ENCODE measurements at regions not wholly inside any gene's neighbourhood (a gene's known extent, or its start where the extent isn't known, plus 50 kb on each side); places are given as distances from the start of the nearest gene placed in this dataset.

DNA sequence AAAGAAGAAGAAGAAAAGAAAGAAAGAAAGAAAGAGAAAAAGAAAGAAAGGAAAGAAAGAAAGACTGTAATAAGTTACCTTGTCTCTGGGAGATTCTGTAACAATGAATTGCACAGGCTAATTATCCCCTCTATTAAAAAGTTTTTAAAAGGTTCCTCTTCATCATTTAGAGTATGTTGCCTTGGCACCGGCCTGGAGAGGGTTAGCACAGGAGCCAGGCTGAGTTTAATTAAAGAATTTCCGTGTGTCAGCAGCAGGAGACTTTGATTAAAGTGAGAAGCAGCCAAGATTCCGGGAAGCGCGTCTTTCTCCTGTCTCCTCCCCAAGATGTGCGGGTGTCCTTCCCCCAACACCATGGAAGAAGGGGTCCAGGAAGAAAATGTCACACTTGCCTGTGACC is 92.8 kb upstream of the ETV6 start:
- no peak for DNase-seq (ENCODE audit: low read depth, low spot score)
- in situ Hi-C loops (cut with HindIII; ENCODE audit: low pct_unique_long_range_greater_than_20kb, low sequenced_read_pairs) = no loop called here

DNA sequence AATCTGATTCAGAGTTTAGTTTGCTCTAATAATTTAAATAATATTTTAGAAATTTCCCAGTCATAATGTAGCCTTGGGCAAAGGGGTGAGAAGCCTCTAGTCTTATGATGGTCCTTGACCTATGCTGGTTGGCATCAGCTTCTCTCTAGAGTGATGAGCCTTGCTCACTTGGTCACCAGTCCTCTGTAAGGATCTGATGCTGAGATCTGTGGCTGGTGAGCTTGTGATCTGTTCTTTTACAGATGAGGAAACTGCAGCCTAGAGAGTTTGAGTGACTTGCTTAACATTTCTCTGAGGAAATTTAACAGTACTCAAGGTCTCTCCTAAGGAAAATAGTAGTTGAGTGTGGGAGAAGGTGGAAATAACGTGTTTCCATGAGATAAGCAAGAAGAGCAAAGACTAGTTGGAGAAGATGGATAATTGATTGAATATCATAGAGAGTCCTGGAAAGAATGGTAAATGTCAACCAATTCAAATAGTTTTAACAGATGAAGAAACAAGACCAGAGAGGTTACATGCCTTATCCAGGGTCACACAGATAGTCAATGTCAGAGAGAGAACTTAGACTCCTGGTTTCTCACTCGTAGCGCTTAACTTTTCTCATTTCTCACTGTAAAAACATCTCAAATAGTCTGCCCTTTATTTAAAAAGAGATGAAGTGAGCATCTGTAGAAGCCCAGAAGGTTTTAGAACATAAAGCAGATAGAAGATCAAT is 89.7 kb upstream of the ETV6 start:
- DNase-seq (ENCODE audit: low read depth, low spot score) = no peak
- in situ Hi-C loops (cut with HindIII; ENCODE audit: low pct_unique_long_range_greater_than_20kb, low sequenced_read_pairs) = no loop called here

DNA sequence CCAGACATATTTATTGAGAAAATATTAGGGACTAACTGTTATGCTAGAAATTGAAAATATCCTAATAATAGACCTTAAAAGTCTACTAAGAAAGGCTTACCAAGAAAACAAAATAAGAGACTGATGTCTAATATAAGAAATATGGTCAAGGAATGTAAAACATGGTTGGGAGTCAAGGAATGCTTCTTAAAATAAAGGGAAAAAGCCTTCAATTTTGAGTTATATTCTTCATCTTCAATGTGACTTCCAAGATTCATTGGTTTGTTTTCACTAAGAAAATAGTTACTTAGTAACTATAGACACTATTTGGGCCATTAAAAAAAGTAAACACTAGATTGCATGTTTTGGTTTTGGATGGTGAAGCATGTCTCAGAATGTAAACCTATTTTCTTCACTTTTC is 88.1 kb upstream of the ETV6 start:
- in situ Hi-C loops (cut with HindIII; ENCODE audit: low pct_unique_long_range_greater_than_20kb, low sequenced_read_pairs) = no loop called here
- no peak for DNase-seq (ENCODE audit: low read depth, low spot score)

DNA sequence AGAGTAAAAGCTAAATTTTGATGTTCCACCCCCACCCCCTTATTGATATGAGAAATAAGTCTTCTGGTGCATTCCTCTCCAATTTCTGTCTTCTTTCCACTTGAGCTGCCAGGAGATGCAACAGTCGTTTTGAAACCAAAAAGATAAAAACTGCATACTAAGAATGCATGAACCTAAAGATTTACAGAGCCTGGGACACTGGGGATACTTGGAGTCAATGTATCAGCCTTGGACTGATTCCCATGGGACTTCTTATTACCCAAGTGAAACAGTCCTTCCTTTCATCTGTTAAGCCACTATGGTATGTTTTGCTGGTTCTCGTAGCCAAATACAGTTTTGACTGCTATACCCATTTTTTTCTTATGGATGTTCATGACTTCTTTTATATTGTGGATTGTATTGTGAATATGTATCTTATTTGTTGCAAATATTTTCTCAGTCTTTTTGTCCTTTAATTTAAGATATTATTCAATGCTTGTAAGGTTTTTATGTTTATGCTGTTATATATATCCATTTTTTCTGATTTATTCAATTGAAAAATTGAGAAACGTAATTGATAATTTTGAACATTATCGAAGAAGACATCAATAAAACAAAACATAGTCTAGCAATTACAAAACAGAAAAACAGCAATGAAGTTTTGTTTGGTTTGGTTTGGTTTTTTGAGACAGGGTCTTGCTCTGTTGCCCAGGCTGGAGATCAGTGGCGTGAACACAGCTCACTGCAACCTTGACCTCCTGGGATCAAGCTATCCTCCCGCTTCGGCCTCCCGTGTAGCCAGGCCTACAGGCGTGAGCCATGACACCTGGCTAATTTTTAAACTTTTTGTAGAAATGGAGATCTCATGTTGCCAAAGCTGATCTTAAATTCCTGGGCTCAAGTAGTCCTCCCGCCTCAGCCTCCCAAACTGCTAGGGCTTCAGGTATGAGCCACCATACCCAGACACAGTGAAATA is 85.4 kb upstream of the ETV6 start:
- in situ Hi-C loops (cut with HindIII; ENCODE audit: low pct_unique_long_range_greater_than_20kb, low sequenced_read_pairs) = no loop called here
- DNase-seq (ENCODE audit: low read depth, low spot score) = peak; percentile 53

DNA sequence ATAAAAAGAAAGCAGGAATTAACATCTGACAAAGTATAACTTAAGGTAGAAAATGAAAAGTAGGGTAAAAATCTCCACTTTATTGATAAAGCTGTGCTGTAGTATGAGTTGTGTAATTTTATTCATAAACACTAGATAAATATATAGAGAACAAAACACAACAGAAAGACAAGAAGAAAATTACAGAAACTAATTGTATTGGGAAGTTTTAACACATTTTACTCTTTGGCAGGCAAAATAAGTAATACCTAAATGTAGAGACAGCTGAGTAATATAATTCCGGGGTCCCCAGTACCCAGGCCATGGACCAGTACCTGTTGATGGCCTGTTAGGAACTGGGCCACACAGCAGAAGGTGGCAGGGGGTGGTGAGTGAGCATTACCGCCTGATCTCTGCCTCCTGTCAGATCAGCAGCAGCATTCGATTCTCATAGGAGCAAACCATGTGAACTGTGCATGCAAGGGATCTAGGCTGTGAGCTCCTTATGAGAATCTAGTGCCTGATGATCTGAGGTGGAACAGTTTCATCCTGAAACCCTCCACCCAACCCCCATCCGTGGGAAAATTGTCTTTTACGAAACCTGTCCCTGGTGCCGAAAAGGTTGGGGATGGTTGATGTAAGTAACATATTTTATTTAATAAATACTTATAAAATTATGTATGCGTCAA is 84.4 kb upstream of the ETV6 start:
- in situ Hi-C loops (cut with HindIII; ENCODE audit: low pct_unique_long_range_greater_than_20kb, low sequenced_read_pairs) = no loop called here
- no peak for DNase-seq (ENCODE audit: low read depth, low spot score)

DNA sequence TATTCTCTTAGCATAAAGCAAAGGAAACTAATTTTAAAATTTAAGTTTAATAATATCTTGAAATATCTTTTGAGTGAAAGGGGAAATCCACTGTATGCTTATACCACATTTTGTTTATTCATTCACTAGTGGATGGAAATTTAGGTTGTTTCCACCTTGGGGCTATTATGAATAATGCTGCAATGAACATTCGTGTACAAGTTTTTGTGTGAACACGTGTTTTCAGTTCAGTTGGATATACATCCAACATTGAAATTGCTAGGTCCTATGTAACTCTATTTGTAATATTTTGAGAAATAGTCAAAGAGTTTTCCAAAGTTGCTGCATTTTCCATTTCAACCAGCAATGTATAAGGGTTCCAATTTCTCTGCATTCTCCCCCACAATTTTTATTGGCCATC is 83.7 kb upstream of the ETV6 start:
- in situ Hi-C loops (cut with HindIII; ENCODE audit: low pct_unique_long_range_greater_than_20kb, low sequenced_read_pairs) = no loop called here
- DNase-seq (ENCODE audit: low read depth, low spot score) = no peak

DNA sequence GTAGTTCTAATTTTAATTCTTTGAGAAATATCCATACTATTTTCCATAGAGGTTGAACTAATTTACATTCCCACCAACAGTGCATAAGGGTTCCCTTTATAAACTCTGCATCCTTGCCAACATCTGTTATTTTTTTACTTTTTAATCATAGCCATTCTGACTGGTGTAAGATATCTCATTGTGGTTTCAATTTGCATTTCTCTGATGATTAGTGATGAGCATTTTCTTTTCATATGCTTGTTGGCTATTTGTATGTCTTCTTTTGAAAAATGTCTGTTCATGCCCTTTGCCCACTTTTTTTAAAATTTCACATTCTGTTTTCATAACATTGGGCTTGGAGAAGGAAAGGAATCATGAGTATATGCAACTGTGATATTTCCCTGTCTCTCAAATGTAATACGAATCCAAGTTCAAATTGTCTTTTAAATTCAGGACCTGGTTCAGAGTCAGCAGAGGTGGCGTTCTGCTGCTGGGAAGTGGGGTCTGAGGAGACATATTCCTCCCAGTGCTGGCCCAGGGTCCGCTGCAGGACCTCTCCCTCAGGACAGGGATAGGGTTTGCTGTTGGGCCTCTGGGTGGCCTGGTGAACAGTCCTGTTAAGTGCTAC is 81.2 kb upstream of the ETV6 start:
- in situ Hi-C loops (cut with HindIII; ENCODE audit: low pct_unique_long_range_greater_than_20kb, low sequenced_read_pairs) = no loop called here
- DNase-seq (ENCODE audit: low read depth, low spot score) = no peak

DNA sequence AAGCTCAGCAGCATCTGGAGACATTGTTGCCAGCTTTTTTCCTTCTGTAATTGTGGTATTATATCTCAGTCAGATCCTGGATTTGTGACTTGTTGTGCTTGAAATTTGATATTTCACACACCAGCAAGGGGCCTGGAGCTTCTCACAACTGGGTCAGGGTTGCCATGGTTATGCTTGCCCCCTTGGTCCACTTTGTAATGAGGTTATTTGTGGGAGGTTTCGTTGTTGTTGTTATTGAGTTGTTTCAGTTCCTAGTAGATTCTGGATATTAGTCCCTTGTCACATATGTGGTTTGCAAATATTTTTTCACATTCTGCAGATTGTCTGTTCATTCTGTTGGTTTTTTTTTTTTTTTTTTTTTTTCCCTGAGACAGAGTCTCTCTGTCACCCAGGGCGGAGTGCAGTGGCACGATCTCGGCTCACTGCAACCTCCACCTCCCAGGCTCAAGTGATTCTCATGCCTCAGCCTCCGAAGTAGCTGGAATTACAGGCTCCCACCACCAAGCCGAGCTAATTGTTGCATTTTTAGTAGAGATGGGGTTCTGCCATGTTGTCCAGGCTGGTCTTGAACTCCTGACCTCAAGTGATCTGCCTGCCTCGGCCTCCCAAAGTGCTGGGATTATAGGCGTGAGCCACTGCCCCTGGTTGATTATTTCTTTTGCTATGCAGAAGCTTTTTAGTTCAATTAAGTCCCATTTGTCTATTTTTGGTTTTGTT is 80.6 kb upstream of the ETV6 start:
- DNase-seq (ENCODE audit: low read depth, low spot score) = no peak
- in situ Hi-C loops (cut with HindIII; ENCODE audit: low pct_unique_long_range_greater_than_20kb, low sequenced_read_pairs) = no loop called here

DNA sequence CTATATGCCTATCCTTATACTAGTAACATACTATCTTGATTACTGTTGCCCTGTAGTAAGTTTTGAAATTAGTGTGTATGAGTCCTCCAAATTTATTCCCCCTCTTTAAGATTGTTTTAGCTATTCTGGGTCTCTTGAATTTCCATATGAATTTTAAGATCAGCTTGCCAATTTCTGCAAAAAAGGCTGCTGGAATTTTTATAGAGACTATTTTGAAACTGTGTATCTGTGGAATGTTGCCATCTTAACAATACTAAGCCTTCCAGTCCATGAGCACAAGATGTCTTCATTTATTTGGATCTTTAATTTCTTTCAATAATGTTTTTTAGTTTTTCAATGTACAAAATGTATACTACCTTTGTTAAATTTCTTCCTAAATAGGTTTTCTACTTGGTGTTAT is 79.8 kb upstream of the ETV6 start:
- no peak for DNase-seq (ENCODE audit: low read depth, low spot score)
- in situ Hi-C loops (cut with HindIII; ENCODE audit: low pct_unique_long_range_greater_than_20kb, low sequenced_read_pairs) = no loop called here

DNA sequence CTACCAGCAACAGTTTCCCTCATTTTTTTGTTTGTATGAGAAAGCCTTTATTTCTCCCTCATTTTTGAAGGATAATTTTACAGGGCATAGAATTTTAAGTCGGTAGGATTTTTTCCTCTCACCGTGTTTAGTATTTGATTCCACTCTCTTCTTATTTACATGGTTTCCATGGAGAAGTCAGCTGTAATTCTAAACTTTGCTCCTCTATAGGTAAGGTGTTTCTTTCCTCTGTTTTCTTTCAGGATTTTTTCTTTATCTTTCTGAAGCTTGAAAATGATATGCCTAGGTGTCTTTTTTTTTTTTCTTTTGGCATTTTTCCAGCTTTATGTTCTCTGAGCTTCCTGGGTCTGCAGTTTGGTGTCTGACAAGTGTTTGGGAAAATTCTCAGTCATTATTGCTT is 75.6 kb upstream of the ETV6 start:
- no peak for DNase-seq (ENCODE audit: low read depth, low spot score)
- in situ Hi-C loops (cut with HindIII; ENCODE audit: low pct_unique_long_range_greater_than_20kb, low sequenced_read_pairs) = no loop called here

DNA sequence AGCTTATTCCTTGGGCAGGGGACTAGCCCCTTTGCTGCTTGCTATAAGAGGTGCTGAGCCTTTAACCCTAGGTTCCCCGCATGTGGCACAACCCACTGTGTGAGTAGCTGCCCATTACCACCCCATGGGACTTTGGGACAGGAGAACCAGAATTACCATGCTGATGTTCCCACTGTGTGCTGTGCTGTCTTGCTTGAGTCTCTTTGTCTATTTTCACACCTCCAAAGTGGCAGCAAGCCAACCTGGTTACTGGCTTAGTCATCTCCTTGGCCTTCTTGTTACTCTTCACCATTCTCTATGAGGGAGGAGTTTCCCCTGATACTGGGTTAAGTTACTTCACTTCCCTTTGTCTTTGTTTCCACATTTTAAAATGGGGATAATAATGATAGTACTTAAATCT is 73.4 kb upstream of the ETV6 start:
- DNase-seq (ENCODE audit: low read depth, low spot score) = no peak
- in situ Hi-C loops (cut with HindIII; ENCODE audit: low pct_unique_long_range_greater_than_20kb, low sequenced_read_pairs) = no loop called here

DNA sequence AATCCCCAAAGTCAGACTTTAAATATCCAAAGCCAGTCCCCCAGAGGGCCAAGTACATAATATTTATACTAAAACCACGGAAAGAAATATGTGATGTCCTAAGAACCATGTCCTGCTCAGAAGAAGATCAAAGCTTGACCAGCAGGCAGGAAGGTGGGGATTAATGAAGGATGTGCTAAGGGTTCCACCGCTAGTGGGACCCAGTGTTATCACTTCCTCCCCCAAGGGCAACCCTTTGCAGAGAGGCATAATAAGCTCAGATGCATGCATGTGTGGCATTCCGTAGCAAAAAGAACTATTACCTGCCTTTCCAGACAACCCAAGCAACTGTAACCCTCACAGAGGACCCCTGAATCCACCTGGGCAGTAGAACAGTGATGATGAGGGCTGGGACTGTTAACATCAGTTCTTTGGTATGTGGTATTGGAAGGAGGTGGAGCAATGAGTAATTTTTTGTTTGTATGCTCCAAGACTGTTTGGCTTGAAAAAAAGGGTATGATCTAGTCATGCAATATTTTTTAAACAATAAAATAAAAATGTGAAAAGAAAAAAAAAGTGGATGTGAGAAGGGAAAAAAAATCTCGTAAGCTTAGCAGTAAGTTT is 71.7 kb upstream of the ETV6 start:
- in situ Hi-C loops (cut with HindIII; ENCODE audit: low pct_unique_long_range_greater_than_20kb, low sequenced_read_pairs) = no loop called here
- no peak for DNase-seq (ENCODE audit: low read depth, low spot score)

DNA sequence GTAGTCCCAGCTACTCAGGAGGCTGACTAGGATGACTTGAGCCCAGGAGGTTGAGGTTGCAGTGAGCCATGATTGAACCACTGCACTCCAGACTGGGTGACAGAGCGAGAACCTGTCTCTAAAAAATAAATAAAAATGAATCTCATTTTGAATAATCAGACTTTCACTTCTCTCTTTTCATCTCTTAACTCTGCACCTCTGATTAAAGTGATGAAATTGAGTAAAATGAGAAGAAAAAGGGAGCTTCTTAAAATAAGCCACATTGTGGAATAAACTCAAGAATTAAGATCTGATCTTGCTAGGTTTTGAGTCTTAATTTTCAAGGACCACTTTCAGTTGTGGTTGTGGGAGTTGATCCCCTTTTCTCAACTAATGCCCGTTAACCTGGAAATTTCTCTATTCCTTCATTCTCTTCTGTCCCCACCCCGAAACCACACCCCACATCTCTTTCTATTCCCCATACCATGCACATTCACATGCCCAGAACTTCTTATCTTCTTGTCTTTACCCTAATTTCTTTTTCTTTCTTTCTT is 70.9 kb upstream of the ETV6 start:
- in situ Hi-C loops (cut with HindIII; ENCODE audit: low pct_unique_long_range_greater_than_20kb, low sequenced_read_pairs) = no loop called here
- DNase-seq (ENCODE audit: low read depth, low spot score) = no peak

DNA sequence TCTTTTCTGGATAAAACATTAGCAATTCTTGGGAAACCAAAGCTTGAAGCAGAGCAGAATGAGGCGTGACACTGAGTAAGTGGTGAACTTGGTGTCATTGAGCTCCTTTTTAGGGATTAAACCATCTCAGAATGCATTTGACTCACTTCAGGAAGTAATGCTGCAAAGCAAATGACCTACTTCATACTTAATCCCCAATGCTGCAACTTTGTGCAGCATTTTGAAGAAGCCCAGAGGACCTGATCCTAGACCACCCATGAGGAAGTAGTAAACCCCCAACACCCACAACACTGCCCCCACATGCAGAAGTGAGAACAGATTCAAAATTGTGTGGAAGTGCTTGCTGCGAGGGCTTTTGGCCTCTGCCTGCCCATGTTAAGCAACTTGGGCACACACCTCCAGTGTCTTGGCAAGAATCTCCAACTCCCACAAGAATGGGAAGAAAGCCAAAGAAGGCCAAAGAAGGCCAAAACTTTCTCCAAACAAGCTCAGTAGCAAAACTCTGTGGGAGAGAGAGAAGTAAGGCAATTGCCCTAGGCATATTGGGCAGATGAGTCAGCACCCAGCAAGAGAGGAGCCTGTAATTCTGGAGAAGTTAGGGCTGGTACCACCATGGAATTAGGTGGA is 69.2 kb upstream of the ETV6 start:
- peak; percentile 48 for DNase-seq (ENCODE audit: low read depth, low spot score)
- in situ Hi-C loops (cut with HindIII; ENCODE audit: low pct_unique_long_range_greater_than_20kb, low sequenced_read_pairs) = no loop called here

DNA sequence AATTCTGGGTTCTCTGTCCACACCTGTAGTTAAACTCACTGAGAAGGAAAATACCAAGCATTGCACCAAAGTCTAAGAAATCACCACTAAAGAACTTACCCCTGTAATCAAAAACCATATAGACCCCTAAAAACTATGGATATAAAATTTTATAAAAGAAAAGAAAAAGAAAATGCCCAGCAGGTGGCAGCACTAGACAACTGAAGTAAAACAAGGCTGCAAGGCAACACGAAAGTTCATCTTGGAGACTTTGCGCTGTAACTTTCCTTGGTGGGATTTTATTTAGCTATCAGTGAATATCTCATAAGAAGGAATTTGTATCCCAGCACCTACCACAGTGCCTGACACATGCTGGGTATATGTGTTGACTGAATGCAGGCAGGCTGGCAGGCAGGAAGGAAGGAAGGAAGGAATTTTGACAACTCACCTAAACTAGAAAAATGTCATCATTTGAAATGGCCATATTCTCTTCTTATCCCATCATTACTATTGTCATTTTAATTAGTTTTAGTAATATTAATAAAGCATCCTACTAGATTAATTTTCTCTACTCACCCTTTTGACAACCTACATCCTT is 68.2 kb upstream of the ETV6 start:
- in situ Hi-C loops (cut with HindIII; ENCODE audit: low pct_unique_long_range_greater_than_20kb, low sequenced_read_pairs) = no loop called here
- DNase-seq (ENCODE audit: low read depth, low spot score) = peak; percentile 76

DNA sequence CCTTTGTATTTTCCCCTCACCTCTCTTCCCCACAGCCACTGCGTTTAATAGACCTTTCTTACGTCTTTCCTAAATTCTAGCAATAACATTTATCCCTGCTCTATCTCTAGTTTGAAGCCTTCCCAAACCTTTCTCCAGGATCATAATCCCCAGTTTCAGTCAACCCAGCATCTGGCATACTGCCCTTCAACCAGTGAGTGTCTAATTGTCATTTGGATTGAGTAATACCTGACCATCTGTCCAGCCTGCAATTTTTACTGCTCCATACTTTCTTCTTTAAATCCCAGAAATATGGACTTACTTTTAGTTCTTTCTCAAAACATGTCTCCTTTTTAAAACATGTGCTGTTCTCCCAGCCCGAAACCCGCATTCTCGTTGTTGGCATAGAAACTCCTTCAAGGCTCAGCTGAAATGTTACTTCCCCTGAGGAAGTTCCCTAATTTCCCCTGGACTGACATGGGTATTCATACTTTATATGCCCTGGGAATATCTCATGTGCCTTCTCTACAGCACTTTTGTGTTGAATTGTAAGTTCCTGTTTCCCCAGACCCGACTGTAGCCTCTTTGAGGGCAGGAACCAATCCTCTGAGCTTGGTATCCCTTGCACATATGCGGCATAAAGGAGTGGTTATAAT is 65.1 kb upstream of the ETV6 start:
- DNase-seq (ENCODE audit: low read depth, low spot score) = no peak
- in situ Hi-C loops (cut with HindIII; ENCODE audit: low pct_unique_long_range_greater_than_20kb, low sequenced_read_pairs) = no loop called here

All from SK-MEL-5 (cell line).